Endothelial cell of umbilical vein (primary cell): ENCODE measurements at regions not wholly inside any gene's neighbourhood (a gene's known extent, or its start where the extent isn't known, plus 50 kb on each side); places are given as distances from the start of the nearest gene placed in this dataset.
"Not testable (repeated sequence)": the region's sequence is repeated elsewhere in the genome, so short reads cannot be mapped to it uniquely, and the experiment has no call there.

Experiments used
- BruUV-seq: library from RNA; stranded (reverse); fragments of 400-500 nt; replicated peaks from 2 replicates; lab custom pipeline; 2021; lab: Mats Ljungman, UMichigan
- CTCF ChIA-PET: fragments of 300-600, 350-600 bp; sonication (Branson Sonifier 250); formaldehyde crosslinking; loops from one replicate; lab custom pipeline; 2021; ENCODE audit warnings: antibody characterized with exemption, inconsistent platforms; lab: Charles Lee
- POLR2A ChIA-PET: fragments of 300-600, 350-600 bp; sonication (Branson Sonifier 250); formaldehyde crosslinking; loops from one replicate; lab custom pipeline; 2021; ENCODE audit warnings: antibody characterized with exemption, inconsistent platforms; lab: Charles Lee
- DNase-seq: peaks from one replicate; pipeline ENCODE4 v3.0.0-alpha.2; 2011; ENCODE audit warnings: low read depth, low spot score
- FAIRE-seq: peaks from 2 replicates; lab custom pipeline; 2011; peaks lifted over from hg19 to GRCh38; lab: Jason Lieb, UNC
- H2AFZ ChIP-seq: 2 replicates; pipeline ENCODE4 v1.6.0; 2012; ENCODE audit warnings: low read depth, low read length, control low read depth, inconsistent platforms
- H3K27ac ChIP-seq: 2 replicates; pipeline ENCODE4 v1.5.1; 2011; ENCODE audit warnings: low read depth, mild to moderate bottlenecking, control low read depth, low read length, moderate library complexity; ENCODE audit not compliant: insufficient read depth
- H3K27me3 ChIP-seq, 2 experiments: 2 replicates each; pipeline versions ENCODE4 v1.6.0 to v1.6.1; 2011; ENCODE audit warnings: low read length in 2 of 2, mixed read lengths in 1 of 2; ENCODE audit not compliant: control insufficient read depth in 2 of 2, insufficient read depth in 2 of 2
- H3K36me3 ChIP-seq, 2 experiments: 2 replicates in 1 of 2; 3 replicates in 1 of 2; pipeline ENCODE4 v1.5.1; 2011; ENCODE audit warnings: low read length in 2 of 2, mild to moderate bottlenecking in 1 of 2, moderate library complexity in 1 of 2; ENCODE audit not compliant: control insufficient read depth in 2 of 2, insufficient read depth in 2 of 2; ENCODE audit errors: extremely low read depth in 1 of 2
- H3K4me1 ChIP-seq: 3 replicates; pipeline ENCODE4 v1.5.1; 2011; ENCODE audit warnings: mild to moderate bottlenecking, low read length; ENCODE audit not compliant: control insufficient read depth, insufficient read depth; ENCODE audit errors: extremely low read depth
- H3K4me2 ChIP-seq: 2 replicates; pipeline ENCODE4 v1.6.1; 2011; ENCODE audit warnings: low read length, control low read depth, mixed read lengths; ENCODE audit not compliant: insufficient read depth
- H3K4me3 ChIP-seq, 3 experiments: fragments of 200-600 bp in 1 of 3; sonication (generic), shearing (Covaris generic) in 1 of 3; replicated peaks in 1 of 3; 2 replicates each; pipeline ENCODE4 v1.5.1; 2011 to 2016; ENCODE audit warnings: control low read depth in 3 of 3, low read length in 3 of 3, mild to moderate bottlenecking in 2 of 3, inconsistent platforms in 1 of 3, low read depth in 1 of 3, moderate library complexity in 1 of 3; ENCODE audit not compliant: insufficient read depth in 1 of 3
- H3K79me2 ChIP-seq: 2 replicates; pipeline ENCODE4 v1.6.0; 2012; ENCODE audit warnings: low read length, inconsistent platforms; ENCODE audit not compliant: control insufficient read depth, insufficient read depth
- H3K9ac ChIP-seq: replicated peaks from 2 replicates; pipeline ENCODE3; 2011; ENCODE audit warnings: low read length, control low read depth; ENCODE audit not compliant: insufficient read depth; ENCODE audit errors: extremely low read depth
- H3K9me1 ChIP-seq: replicated peaks from 3 replicates; pipeline ENCODE4 v1.6.0; 2011; ENCODE audit warnings: mild to moderate bottlenecking, low read length; ENCODE audit not compliant: control insufficient read depth, insufficient read depth; ENCODE audit errors: extremely low read depth
- H3K9me3 ChIP-seq: replicated peaks from 2 replicates; pipeline ENCODE4 v1.5.1; 2012; ENCODE audit warnings: low read length, inconsistent platforms; ENCODE audit not compliant: control insufficient read depth, insufficient read depth
- H4K20me1 ChIP-seq: replicated peaks from 2 replicates; pipeline ENCODE3; 2011; ENCODE audit warnings: mild to moderate bottlenecking, low read length; ENCODE audit not compliant: control insufficient read depth, insufficient read depth; ENCODE audit errors: extremely low read depth
- CTCF ChIP-seq, 2 donors: IDR thresholded peaks; 1 replicate in 1 of 2; 2 replicates in 1 of 2; pipeline ENCODE4 v1.5.1; 2011; ENCODE audit warnings: low read length in 2 of 2, mild to moderate bottlenecking in 2 of 2, moderate library complexity in 2 of 2, control low read depth in 1 of 2, inconsistent platforms in 1 of 2, low read depth in 1 of 2; ENCODE audit not compliant: insufficient read depth in 1 of 2; ENCODE audit errors: extremely low read depth in 1 of 2
- EZH2 ChIP-seq: IDR thresholded peaks from 2 replicates; pipeline ENCODE4 v1.6.1; 2012; ENCODE audit warnings: borderline replicate concordance, low read depth, mild to moderate bottlenecking, moderate library complexity, low read length, inconsistent platforms; ENCODE audit not compliant: severe bottlenecking
- FOS ChIP-seq: IDR thresholded peaks from 2 replicates; pipeline ENCODE4 v1.6.1; 2011; ENCODE audit warnings: mild to moderate bottlenecking, low read length, moderate library complexity, borderline replicate concordance; ENCODE audit not compliant: insufficient read depth
- GATA2 ChIP-seq: IDR thresholded peaks from 2 replicates; pipeline ENCODE4 v1.7.0; 2011; ENCODE audit warnings: low read depth, mild to moderate bottlenecking, moderate library complexity, mixed read lengths, low read length; ENCODE audit not compliant: insufficient read length, insufficient read depth
- JUN ChIP-seq: IDR thresholded peaks from 2 replicates; pipeline ENCODE4 v1.6.1; 2011; ENCODE audit warnings: borderline replicate concordance, low read depth; ENCODE audit not compliant: insufficient read length, insufficient read depth
- MYC ChIP-seq: IDR thresholded peaks from one replicate; pipeline ENCODE4 v1.6.1; 2011; ENCODE audit warnings: mild to moderate bottlenecking, low read depth, low read length
- POLR2A ChIP-seq: IDR thresholded peaks from 2 replicates; pipeline ENCODE4 v1.6.1; 2012; ENCODE audit warnings: low read depth, mild to moderate bottlenecking, control low read depth, low read length
- POLR2AphosphoS5 ChIP-seq: IDR thresholded peaks from 2 replicates; pipeline ENCODE4 v1.6.1; 2012; ENCODE audit warnings: low read depth, mild to moderate bottlenecking, control low read depth, low read length, moderate library complexity; ENCODE audit not compliant: insufficient read depth
- dilution Hi-C: fragments of 300-500 bp; cut with MboI; formaldehyde crosslinking; loops from one replicate; pipeline ENCODE4 v1.15.0; 2019; ENCODE audit warnings: low sequenced_read_pairs; ENCODE audit not compliant: extremely low pct_ligation_motif_present
- intact Hi-C: fragments of 100-400 bp; cut with micrococcal nuclease; formaldehyde crosslinking; loops from one replicate; pipeline ENCODE4 v1.10.0; 2022
- TF ChIP-seq, protein P1 (sequence below): IDR thresholded peaks from 2 replicates; pipeline ENCODE4 v1.6.1; 2011; ENCODE audit not compliant: insufficient read depth, insufficient read length

DNA sequence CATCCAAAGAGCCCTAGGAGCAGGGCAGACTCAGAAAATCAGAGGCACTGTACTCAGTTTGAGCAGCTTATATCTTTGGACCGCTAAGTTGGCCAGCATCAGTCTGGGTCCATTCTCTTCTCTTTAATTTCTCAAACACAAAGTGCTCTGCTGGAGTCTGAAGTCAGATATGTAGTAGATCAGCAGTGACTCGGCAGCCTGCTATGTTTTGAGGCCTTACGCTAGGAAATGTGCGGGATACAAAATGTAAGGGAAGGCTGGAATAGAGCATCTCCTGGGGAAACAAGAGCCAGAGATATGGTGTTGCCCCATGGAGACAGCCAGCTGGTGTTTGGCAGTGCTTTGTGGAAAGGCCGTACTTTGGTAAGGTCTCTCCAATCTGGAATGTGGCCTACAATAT is 60.6 kb upstream of the VKORC1L1 start:
- H2AFZ ChIP-seq = no peak overlapping the region
- H3K9ac ChIP-seq = no peak overlapping the region
- no peaks in the 10 kb centered on the region for H3K9me3 ChIP-seq
- H3K4me3 ChIP-seq = no peak overlapping the region
- dilution Hi-C loops (no loop called here), intact Hi-C loops (loop anchor here (10.0 kb wide), 1 partner anchor 57 kb away; no protein-coding TSS in a partner anchor)
- BruUV-seq = no TSS peak
- FAIRE-seq (peak; percentile 8), DNase-seq (no peak)
- TF ChIP-seq MYC (no peak), POLR2AphosphoS5 (no peak), EZH2 (no peak), GATA2 (no peak), FOS (no peak), CTCF (IDR thresholded peaks at IDR 0.05; ENCODE audit: extremely low read depth in 1 of 2, insufficient read depth in 1 of 2, low read depth in 1 of 2, low read length in 2 of 2) (no peak), POLR2A (no peak), JUN (no peak)
- TF ChIP-seq, protein P1, sequence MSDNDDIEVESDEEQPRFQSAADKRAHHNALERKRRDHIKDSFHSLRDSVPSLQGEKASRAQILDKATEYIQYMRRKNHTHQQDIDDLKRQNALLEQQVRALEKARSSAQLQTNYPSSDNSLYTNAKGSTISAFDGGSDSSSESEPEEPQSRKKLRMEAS = no peak
- no peaks in the 10 kb centered on the region for H3K9me1 ChIP-seq
- H4K20me1 ChIP-seq = no peaks in the 10 kb centered on the region
- no peak overlapping the region for H3K4me2 ChIP-seq
- H3K27ac ChIP-seq = no peak overlapping the region
- H3K27me3 ChIP-seq = no peaks in the 10 kb centered on the region
- CTCF ChIA-PET = no interaction called here
- no peaks in the 10 kb centered on the region for H3K4me1 ChIP-seq
- no peaks in the 10 kb centered on the region for H3K79me2 ChIP-seq
- no peaks in the 10 kb centered on the region for H3K36me3 ChIP-seq
- POLR2A ChIA-PET = no interaction called here

DNA sequence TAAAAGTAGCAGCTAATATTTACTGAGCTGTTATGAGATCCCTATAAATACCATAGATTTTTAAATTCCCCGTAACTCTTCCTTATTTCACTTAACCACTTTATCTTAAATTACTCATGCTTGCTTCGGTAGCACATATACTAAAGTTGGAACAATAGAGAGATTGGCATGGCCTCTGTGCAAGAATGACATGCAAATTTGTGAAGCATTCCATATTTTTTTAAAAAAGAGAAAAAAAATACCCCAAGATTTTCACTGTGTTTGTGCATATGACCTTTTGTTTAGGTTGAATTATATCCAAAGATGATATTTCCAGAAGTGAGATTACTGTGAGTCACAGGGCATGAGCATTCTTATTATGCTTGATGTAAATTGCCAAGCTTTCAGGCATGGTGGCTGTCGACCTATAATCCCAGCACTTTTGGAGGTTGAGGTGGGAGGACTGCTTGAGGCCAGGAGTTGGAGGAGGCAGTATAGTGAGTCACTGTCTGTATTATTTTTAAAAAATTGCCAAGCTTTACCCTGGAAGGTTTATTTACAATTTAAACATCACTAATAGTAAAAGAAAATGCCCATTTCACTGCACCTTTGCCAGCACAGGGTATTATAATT is 58.2 kb upstream of the VKORC1L1 start:
- H3K79me2 ChIP-seq, H3K27ac ChIP-seq, H3K27me3 ChIP-seq, H3K9me1 ChIP-seq, H2AFZ ChIP-seq, H3K4me3 ChIP-seq, H3K4me1 ChIP-seq, H3K9me3 ChIP-seq, CTCF ChIA-PET, POLR2A ChIA-PET, H4K20me1 ChIP-seq, H3K9ac ChIP-seq, H3K36me3 ChIP-seq, dilution Hi-C loops, BruUV-seq, H3K4me2 ChIP-seq: not testable (repeated sequence)
- DNase-seq (peak; percentile 37), FAIRE-seq (peak; percentile 63)
- intact Hi-C loops = loop anchor here (10.0 kb wide), 1 partner anchor 60 kb away; no protein-coding TSS in a partner anchor
